Panc1 (cell line): ENCODE measurements at regions not wholly inside any gene's neighbourhood (a gene's known extent, or its start where the extent isn't known, plus 50 kb on each side); places are given as distances from the start of the nearest gene placed in this dataset.

Source experiments
- ATAC-seq: fragments of 200-7000 bp; cut with Tn5 transposase; 2 replicates; pipeline ENCODE4 v1.9.1; 2020; ENCODE audit warnings: mild to moderate bottlenecking, moderate library complexity
- BruUV-seq: library from RNA; stranded (reverse); fragments of 400-500 nt; replicated peaks from 2 replicates; lab custom pipeline; 2021; lab: Mats Ljungman, UMichigan
- CTCF ChIA-PET: fragments of 300-600 bp; sonication (Branson Sonifier 250); formaldehyde crosslinking; loops from one replicate; lab custom pipeline; 2022; ENCODE audit warnings: antibody characterized with exemption; lab: Charles Lee
- POLR2A ChIA-PET: fragments of 300-600 bp; sonication (Branson Sonifier 250); formaldehyde crosslinking; loops from one replicate; lab custom pipeline; 2022; ENCODE audit warnings: antibody characterized with exemption; lab: Charles Lee
- DNase-seq: peaks from one replicate; pipeline ENCODE4 v3.0.0-alpha.2; 2010; ENCODE audit warnings: low read depth, low spot score
- H3K27ac ChIP-seq: 2 replicates; pipeline ENCODE4 v1.5.1; 2011; ENCODE audit warnings: mild to moderate bottlenecking, low read length, inconsistent platforms
- H3K27me3 ChIP-seq: fragments of 200-500 bp; sonication (Bioruptor generic); 2 replicates; pipeline ENCODE4 v1.6.0; 2014; ENCODE audit warnings: low read length, inconsistent platforms; ENCODE audit not compliant: control insufficient read depth, insufficient read depth
- H3K36me3 ChIP-seq: fragments of 200-500 bp; sonication (Bioruptor generic); 2 replicates; pipeline ENCODE4 v1.5.1; 2014; ENCODE audit warnings: inconsistent platforms, mild to moderate bottlenecking, low read length, moderate library complexity; ENCODE audit not compliant: control insufficient read depth, insufficient read depth
- H3K4me1 ChIP-seq: 2 replicates; pipeline ENCODE4 v1.5.1; 2011; ENCODE audit warnings: inconsistent platforms, mild to moderate bottlenecking, low read length, moderate library complexity; ENCODE audit not compliant: control insufficient read depth, insufficient read depth
- H3K4me3 ChIP-seq, 2 experiments: 2 replicates each; pipeline ENCODE4 v1.5.1; 2011 to 2012; ENCODE audit warnings: low read depth in 2 of 2, low read length in 2 of 2, mild to moderate bottlenecking in 2 of 2, inconsistent platforms in 1 of 2, moderate library complexity in 1 of 2
- H3K9me3 ChIP-seq: fragments of 200-500 bp; sonication (Bioruptor generic); 2 replicates; pipeline ENCODE4 v1.5.1; 2014; ENCODE audit warnings: low read depth, mild to moderate bottlenecking, inconsistent platforms, low read length, moderate library complexity; ENCODE audit not compliant: control insufficient read depth, insufficient read depth
- CTCF ChIP-seq: fragments of 450-650 bp; IDR thresholded peaks from 2 replicates; pipeline ENCODE4 v1.5.1; 2017; ENCODE audit warnings: mild to moderate bottlenecking
- POLR2AphosphoS5 ChIP-seq: IDR thresholded peaks from 2 replicates; pipeline ENCODE4 v1.6.1; 2012; ENCODE audit warnings: mild to moderate bottlenecking, low read depth, low read length, moderate library complexity
- REST ChIP-seq, 2 experiments: IDR thresholded peaks; 2 replicates each; pipeline ENCODE4 v1.6.1; 2011 to 2012; ENCODE audit warnings: low read depth in 2 of 2, control low read depth in 1 of 2, low read length in 1 of 2, mild to moderate bottlenecking in 1 of 2, moderate library complexity in 1 of 2; ENCODE audit not compliant: insufficient read depth in 1 of 2
- SIN3A ChIP-seq: IDR thresholded peaks from 2 replicates; pipeline ENCODE4 v1.6.1; 2012; ENCODE audit warnings: low read depth, mild to moderate bottlenecking, low read length, moderate library complexity, borderline replicate concordance; ENCODE audit not compliant: insufficient read depth
- TCF7L2 ChIP-seq: IDR thresholded peaks from 2 replicates; pipeline ENCODE4 v1.6.1; 2011; ENCODE audit warnings: mild to moderate bottlenecking, low read depth, low read length, inconsistent platforms
- in situ Hi-C: cut with HindIII; loops from 2 replicates; pipeline ENCODE4 v1.10.0; 2016; ENCODE audit warnings: low sequenced_read_pairs, low pct_unique_long_range_greater_than_20kb
- intact Hi-C: fragments of 100-400 bp; cut with micrococcal nuclease; formaldehyde crosslinking; loops from one replicate; pipeline ENCODE4 v1.10.0; 2022; ENCODE audit not compliant: unreplicated experiment

DNA sequence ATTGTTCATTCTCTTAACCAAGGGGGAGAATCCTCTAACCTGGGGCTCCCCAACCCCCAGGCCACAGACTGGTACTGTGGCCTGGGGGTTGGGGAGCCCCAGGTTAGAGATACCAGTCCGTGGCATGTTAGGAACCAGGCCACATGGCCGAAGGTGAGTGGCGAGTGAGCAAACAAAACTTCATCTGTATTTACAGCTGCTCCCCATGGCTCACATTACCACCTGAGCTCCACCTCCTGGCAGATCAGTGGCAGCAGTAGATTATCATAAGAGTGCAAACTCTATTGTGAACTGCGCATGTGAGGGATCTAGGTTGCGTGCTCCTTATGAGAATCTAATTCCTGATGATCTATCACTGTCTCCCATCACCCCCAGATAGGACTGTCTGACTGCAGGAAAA, 957.2 kb upstream of the PRKX start:
- intact Hi-C loops (no loop called here), in situ Hi-C loops (no loop called here)
- no peaks in the 10 kb centered on the region for H3K4me1 ChIP-seq
- ChIA-PET CTCF (no interaction called here), POLR2A (no interaction called here)
- no peaks in the 10 kb centered on the region for H3K36me3 ChIP-seq
- DNase-seq = no peak
- TF ChIP-seq SIN3A = no peak
- TF ChIP-seq REST (IDR thresholded peaks at IDR 0.05; ENCODE audit: insufficient read depth in 1 of 2, low read depth in 2 of 2, low read length in 1 of 2) = no peak
- no peak for TF ChIP-seq CTCF
- TF ChIP-seq POLR2AphosphoS5 = no peak
- no peak for TF ChIP-seq TCF7L2
- no peak overlapping the region for H3K27ac ChIP-seq
- no peak overlapping the region for H3K4me3 ChIP-seq
- BruUV-seq = no TSS peak
- ATAC-seq = no peak
- no peaks in the 10 kb centered on the region for H3K27me3 ChIP-seq
- no peaks in the 10 kb centered on the region for H3K9me3 ChIP-seq

DNA sequence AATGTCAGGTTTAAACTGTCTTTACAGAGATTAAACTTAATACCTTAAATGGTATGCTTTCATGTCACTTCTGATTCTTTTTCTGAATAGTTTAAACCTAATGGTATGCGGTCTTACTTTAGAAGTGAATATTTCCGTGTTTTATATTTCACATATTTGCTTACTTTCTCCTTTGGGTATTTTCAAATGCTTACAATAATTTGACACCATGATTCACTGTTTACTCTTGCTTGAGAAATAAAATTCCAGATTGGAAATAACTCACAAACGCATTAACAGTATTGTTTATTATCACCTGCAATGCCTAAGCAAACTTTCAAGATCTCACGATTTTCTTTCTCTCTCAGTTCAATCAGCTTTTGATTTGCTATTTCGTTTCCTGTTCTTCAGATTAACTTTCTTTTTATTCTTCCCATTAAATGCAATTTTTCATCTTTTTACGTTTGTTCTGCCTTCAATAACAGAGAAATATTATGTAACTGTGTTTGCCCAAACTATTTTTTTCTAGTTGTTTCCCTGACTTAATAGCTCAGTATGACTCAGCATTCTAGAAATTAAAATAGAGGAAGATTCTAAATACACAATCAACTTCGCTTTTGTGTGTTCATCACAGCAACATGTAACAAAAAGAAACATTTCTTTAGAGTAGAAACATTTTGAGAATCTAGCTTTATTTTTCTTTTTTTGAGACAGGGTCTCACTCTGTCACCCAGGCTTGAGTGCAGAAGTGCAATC, 955.5 kb upstream of the PRKX start:
- intact Hi-C loops = no loop called here
- ChIA-PET POLR2A (no interaction called here), CTCF (no interaction called here)
- TF ChIP-seq CTCF (no peak), SIN3A (no peak), POLR2AphosphoS5 (no peak), REST (IDR thresholded peaks at IDR 0.05; ENCODE audit: insufficient read depth in 1 of 2, low read depth in 2 of 2, low read length in 1 of 2) (no peak), TCF7L2 (no peak)
- ATAC-seq (no peak), DNase-seq (no peak)
- in situ Hi-C loops = no loop called here
- H3K4me1 ChIP-seq = no peaks in the 10 kb centered on the region
- H3K27me3 ChIP-seq = no peaks in the 10 kb centered on the region
- no peaks in the 10 kb centered on the region for H3K9me3 ChIP-seq
- H3K36me3 ChIP-seq = no peaks in the 10 kb centered on the region
- no peak overlapping the region for H3K27ac ChIP-seq
- no TSS peak for BruUV-seq
- no peak overlapping the region for H3K4me3 ChIP-seq
